ENCODE measurements at regions not wholly inside any gene's neighbourhood (a gene's known extent, or its start where the extent isn't known, plus 50 kb on each side); places are given as distances from the start of the nearest gene placed in this dataset.

DNA sequence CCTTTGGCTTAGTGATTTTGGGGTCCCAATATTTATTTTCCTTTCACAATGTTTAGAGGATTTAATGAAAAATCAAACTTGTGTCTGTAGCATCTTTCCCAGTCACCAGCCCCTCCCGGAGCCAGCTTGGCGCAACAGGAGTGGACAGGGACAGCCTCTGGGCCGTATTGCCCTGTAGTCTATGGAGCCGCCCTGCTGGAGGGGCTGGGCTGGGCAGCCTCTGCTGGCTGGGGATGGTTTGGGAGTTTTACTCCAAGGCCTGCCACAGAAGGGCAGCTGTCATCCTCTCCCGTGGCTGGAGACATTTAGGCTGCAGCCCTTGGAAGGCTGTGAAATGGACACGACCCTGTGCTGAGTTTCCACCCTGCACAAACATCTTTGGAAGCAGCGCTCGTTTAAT lies 89.4 kb upstream of the RGMA start:
- DNase-seq, result no peak

DNA sequence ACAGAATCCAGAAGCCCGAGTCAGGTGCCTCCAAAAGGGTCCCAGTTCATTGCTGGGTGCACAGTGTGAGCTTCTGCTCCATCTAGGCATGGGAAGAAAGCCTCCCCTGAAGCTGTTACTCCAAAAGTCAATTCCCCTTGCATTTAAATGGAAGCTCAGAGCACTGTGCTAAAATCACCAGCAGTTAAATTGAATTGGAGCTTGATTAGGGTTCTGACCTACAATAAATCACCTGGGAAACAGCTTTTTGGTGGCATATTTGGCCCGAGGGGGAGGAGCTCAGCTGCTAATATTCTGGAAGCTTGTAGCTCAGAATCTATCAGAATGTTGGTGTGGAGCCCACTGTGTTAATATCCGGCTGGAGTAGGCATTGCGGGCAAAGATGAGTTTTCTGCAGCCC lies 87.1 kb upstream of the RGMA start:
- no peak for DNase-seq

DNA sequence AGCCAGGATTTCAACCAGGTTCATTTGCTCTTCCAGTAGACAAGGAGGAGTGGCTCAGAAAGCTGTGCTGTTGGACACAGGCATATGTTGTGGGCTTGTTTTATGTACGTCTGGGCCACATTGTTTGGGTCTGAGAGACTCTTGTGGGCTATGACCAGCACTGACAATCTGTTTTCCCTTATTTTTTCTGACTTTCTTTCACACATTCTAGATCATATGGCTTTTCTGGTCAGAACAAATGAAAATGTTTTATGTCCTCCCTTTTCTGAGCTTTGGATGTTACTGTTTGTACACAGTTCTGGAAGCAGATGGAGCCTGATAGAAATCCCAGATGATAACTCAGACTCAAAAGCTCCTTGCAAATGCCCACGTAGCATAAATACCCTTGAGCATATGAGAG lies 85.8 kb upstream of the RGMA start:
- DNase-seq, result peak; percentile 49

DNA sequence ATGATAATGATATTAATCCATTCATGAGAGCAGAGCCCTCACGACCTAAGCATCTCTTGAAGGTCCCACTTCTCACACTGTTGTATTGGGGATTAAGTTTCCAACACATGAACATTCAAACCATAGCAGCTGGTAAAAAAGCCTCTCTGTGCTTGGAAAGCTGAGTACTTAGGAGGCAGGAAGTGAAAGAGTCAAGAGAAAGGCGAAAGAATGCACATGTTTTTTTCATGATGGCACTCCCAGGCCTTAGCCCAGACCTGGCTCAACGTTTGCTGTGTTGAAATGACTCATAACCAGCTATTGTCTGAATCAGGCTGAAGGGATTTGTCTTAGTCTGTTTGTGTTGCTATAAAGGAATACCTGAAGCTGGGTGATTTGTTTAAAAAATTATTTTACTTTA lies 84.4 kb upstream of the RGMA start:
- DNase-seq, result peak; percentile 94

DNA sequence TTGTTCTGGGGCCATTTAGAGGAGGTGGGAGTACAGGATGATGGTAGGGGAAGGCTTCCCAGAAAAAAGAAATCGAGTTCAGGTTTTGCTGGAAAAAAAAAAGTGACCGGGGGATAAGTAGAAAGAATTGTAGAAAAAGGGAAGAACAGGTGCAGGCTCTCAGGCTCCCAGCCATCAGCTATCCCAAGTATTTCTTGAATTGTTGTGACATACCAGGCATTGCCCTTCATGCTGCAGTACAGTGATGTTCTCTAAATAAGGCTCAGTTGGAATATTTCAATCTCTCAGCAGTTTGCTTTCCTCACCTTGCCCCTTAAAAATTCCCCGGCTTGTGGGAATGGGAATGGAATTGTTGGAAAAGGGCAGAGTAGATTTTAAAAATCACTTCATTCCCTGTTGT lies 82.5 kb upstream of the RGMA start:
- no peak for DNase-seq

DNA sequence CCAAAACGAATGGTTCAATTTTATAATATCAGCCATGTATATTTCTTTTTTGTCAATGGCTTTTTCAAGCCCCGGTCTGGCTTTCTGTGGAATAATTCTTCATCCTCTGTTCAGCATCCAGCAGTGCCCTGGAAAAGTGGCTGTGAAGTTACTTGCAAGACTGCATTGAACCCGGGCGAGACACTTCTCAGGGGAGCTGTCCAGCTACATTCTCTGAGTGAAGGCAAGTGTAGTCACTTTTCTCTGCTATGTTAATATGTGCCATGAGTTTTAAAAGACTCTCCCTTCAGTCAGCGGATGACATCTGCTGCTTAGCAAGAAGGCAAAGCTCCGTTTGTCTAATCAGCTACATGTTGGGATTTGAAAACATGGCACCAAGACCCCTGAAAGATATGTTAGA lies 81.3 kb upstream of the RGMA start:
- peak; percentile 32 for DNase-seq

DNA sequence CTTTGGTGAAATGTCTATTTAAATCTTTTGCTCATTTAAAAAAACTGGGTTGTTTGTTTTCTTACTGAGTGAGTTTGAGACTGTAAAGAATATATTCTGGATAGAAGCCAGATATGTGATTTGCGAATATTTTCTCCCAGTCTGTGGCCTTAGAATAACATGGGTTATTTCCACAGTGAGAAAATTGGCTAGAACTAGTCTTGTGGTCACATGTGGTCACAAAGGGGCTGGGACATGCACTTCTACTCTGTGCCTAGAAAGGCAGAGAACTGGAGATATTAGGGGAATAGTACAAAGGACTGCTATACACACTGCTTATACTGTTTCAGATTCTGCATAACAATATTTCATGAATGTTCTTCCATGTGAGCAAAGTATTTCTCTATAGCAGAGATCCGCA lies 79.9 kb upstream of the RGMA start:
- DNase-seq, result peak; percentile 71

DNA sequence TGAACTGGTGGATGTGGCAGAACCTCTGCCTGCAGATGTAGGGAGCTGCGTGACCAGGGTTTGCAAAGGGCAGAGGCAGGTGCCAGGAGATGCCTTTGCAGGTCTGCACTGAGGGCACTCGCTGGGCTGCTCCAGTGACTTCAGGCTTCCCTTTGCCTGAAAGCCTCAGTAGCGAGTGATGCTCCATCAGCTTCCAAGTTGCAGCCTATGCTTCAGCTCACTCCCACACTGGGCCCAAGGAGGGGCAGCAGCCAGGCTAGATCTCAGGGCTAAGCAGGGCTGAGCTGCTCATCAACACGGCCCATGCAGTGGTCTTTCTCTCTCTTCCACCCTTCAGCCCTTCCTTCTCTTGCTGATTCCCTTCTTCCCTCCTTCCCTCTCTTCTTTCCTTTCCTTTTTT lies 78.3 kb upstream of the RGMA start:
- DNase-seq, result no peak

DNA sequence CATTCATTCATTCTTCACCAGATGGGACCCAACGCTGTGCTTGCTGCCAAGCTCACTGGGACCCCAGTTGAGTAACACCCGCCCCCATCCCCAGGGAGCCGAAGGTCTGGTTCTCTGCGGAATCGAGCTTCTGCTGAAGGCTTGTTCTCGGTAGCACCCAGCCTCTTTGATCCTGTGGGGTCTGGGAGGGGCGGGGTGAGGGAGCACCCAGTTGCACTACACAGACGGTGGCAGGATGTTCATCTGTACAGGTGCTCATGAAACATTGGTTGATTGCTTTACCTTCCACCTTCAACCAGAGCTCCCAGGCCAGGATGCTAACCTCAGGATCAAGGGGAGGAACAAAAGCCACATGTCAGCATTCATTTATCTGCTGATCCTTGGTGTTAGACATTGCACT lies 77.7 kb upstream of the RGMA start:
- no peak for DNase-seq

DNA sequence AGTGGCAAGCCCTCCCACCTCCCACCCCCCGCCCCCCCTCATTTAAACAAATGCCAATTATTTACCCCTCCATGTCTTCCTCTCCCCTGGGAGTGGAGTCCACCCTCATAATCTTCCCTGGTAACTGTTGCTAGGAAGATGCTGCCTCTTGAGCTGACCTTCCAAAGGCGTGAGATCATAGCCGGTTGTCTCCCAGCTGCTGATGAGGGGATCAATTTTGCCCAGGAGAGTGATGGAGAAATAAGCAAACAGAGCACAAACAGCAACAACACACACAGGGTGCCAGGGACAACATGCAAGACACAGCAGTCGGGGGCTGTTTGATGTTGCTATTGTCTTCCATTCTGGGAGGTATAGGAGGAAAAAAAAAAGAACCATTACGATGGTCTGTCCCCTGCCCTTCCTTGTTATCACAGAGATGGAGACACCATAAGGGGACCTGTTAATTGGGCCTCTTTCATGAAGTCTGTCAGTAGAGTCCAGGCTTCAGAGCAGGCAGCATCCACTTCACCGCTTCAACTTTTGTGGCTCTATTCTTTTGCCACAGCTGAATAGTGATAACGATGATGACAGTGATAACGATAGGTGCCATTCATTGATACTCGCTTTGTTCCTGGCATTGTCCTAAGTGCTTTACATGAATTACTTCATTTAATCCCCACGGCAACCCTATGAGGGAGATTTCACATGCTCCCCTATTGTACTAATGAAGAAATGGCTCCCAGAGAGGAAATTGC lies 76.9 kb upstream of the RGMA start:
- no peak for DNase-seq

DNA sequence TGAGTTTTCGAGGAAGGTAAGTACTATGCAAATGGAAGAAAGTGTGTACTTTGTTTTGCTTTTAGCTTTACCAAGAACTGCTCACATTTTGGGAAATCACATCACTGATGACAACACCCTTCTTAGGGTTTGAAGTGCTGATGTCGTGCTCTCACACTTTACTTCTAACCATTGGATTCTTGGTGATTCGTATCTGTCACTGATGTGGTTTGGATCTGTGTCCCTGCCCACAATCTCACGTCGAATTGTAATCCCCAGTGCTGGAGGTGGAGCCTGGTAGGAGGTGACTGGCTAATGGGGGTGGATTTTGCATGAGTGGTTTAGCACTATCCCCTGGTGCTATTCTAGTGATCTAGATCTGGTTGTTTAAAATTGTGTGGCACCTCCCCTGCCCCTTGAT lies 75.4 kb upstream of the RGMA start:
- DNase-seq, result peak; percentile 43

DNA sequence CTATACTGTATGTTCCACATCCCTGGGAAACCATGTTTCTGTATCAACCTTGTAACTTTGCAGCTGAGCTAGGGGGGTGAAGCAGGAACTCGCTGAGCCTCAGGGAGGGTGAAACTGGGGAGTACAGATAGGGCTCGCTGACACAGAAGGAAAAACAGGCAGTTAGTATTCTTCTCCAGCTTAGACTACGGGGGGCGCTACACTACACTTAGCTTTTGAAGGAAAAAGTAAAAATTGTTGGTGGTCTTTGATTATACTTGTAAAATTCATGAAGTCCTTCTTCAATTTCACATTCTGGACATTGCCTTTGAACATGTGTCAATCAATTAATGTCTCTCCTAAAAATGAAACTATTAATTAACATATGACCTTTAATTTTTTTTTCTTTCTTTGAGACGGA lies 73.5 kb upstream of the RGMA start:
- no peak for DNase-seq

DNA sequence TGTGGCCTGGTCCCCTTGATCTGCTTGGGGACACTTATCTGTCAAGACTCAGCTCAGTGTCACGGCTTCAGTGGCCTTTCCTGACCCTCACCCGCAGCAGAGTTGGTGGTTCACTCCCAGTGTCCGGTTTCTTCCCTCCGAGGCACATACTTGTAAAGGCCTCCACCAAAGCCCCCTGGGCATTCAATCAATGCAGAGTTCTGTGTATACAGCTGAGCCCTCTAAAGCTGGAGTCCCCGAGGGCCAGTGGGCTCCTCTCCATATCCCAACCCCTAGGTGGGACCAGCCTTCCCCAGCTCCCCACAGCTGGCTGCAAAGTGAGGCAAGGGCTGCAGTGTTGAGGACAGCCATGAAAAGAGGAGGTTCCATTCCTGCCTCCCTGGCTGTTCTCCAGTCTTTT lies 70.9 kb upstream of the RGMA start:
- no peak for DNase-seq

DNA sequence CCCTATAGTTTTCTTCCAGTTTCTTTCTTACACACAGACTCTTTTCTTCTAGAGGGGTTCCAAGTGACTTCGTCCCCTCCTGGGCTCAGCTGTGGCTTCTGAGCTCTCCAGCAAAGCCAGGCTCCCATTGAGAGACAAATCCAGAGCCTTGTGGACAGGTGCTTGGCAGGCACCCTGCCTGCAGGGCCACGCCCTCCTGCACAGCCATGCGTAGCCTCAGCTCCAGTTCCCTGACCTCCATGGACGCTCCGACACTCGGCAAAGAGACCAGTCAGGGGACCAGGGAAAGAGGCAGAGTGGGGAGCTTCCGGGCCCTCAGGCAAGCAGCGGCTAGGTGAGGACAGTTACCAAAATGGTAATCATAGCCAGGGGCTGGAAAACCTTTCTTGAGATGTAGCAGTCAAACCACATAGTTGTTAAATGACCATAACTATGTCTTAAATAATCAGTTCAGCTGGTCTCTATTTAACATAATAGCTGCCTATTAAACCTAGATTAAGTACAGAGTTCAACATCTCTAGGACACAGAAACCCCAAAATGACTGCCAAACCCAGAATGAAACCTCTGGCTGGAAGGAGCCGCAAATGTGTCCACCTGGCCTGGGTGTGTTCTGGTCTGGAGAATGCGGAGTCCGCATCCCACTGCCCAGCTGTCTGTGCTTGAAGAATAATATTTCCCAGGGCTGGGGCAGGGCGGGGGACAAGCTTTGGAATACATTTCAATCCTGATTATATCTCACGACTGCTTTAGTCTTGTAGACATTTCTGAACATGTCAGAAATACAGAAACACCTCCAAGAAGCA lies 69.3 kb upstream of the RGMA start:
- DNase-seq, result no peak

DNA sequence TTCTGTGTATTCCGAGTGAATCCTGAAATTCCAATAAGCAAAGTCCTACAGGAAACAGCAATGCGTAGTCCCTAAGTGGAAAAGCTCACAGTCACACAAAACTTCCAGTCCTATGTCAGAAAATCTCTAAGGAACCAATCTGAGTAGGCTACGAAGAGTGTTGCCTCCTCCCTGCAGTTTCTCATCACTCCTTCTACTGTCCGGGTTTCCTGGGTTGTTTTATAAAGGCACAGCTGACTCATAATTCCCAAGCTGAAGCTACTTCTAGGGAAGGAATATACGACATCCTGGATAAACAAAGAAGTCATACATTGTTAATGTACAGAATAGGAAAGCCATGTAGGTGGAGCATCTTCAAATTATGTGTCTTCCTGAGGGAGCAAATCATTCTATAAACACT lies 65.7 kb upstream of the RGMA start:
- peak; percentile 46 for DNase-seq

DNA sequence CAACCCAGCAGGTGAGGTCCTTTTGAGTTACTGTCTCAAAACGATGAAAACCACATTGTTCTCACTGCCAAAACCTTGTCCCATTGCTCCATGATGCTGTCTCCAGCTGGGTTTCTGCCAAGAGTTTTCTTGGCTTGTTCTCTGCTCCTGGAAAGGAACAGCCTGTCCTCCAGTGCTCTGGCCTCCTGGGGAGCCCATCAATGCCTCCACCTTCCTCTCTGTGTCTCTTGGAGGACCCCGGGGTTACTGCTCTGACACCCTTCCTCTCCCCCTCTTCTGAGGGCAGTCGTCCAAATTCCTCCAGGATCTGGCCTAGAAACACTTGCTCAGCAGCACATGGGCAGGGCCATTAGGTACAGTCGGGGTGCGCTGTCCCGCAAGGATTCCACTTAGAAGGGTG lies 63.9 kb upstream of the RGMA start:
- DNase-seq, result peak; percentile 86

DNA sequence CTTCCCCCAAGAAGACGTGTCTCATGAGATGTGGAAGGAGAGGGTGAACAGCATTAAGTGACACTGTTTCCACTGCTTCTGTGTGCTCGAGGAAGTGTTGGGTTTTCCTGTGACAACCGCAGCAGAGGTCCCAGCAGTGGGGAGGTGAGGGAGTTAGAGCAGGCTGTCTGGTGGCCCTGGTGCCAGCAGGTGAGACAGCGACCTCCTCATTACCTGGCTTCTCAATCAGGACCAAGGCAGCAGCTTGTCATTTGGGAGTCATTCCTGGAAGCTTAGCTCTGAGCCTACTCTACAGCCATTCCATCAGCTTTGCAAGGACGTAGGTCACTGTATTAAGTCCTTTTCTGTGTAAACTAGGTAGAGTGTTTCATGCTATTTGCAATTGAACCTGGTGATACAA lies 63.3 kb upstream of the RGMA start:
- DNase-seq, result no peak

DNA sequence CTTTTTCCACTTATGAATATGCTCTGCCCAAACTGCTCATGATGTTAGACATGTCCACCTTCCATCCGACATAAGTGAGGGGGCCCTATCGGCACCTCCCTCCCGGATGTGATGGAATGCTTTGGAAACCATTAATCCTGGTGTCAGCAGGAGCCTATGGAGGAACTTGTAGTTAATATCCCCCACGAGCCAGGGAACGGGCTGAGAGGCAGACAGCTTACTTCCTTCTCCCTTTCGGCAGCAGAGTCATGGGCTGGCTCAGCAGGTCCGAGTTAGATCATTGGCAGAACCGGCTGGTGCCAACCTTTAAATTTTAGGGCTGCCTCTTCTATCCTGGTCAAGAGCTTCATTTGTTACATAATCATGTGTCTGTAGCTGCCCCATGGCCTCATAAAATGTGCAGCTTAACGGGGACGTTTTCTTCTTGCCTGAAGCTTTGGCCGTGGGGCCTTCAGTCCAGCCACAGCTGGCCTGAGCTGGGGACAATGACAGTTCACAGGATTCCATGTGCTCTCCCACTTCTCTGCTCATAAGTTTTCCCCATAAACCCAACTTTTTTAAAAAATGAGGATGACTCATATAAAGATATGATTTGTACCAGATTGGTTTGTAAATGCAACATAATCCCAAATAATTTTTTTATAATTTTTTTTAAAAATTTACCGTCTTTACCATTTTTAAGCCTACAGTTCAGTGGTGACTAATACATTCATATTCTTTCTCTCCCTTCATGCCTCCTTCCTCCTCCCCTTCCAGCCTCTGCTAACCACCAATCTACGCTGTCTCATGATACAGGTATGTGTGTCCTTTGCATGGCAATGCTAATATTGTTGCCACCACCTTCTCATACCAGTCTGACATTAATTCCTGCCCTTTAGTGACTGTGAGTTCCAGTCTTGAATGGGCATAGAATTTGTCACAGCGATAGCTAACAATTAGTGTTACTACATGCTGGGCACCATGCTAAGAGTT lies 62.2 kb upstream of the RGMA start:
- peak; percentile 64 for DNase-seq

DNA sequence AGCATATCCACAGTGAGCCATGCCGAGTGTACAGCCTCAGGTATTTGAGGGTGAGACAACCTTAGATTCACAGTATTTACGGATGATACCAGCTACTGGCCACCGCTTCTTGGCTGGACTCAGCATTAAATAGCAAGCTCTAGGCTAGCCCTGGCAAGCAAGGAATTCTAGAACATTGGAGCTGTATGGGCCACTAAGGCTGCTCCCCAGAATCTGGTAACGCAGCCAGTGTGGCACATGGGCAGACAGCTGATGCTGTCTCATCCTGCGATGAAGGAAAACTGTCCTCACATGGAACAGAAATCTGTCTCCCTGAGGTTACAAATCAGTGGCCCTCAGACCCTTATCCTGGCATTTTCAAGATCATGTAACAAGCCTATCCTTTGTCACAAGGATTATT lies 57.6 kb upstream of the RGMA start:
- DNase-seq, result no peak

DNA sequence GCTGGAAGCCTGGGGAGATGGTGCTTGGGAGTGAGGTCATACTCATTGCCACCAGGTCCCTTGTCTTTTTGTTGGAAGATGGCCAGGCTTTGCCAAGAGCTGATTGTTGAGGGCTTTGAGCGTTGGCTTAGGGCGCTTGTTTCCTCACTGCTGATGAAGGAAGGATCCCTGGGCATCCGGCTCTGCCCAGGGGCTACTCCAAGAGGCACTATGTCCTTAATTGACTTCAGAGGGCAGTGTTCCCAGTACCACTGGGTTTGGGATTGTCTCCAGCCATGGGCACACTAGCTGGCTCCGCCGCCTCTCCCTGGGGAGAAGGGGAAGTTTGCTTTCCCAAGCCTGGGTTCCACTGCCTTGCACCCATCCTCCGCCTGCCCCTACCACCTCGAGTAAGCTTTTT lies 57.2 kb upstream of the RGMA start:
- no peak for DNase-seq

DNA sequence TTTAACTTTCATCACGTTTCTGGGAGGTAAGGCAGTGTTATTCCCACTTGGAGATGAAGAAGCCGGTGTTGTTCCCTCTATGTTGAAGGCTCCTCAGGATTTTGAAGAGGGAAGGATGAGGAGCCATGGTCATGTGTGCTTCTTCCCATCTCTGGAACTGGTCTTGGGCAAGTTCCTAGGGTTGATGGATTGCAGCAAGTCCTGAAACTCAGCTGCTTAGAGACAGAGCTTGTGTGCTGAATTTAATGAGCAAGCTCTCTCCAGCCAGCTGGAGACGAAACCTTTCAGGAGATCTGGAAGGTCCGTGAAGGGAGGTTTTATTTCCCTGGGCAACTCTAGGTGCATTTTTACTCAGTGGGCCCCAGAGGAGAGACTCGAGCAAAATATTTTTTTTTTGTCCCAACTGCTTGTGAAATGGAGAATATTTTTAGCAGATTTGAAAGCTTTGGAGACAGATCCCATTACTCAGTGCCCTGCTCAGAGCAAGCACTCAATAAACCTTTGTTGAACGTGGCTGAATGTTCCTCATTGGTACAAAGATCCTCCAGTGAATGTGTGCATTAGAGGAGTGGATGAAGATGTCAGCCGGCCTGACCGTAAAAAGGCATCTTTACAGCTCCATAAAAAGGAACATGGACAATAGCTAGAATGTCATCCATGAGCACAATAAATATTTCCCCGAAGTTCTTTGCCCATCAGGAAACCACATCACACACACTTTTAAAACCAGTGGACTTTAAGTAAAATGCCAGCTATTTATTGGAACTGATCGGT lies 55.6 kb upstream of the RGMA start:
- no peak for DNase-seq

DNA sequence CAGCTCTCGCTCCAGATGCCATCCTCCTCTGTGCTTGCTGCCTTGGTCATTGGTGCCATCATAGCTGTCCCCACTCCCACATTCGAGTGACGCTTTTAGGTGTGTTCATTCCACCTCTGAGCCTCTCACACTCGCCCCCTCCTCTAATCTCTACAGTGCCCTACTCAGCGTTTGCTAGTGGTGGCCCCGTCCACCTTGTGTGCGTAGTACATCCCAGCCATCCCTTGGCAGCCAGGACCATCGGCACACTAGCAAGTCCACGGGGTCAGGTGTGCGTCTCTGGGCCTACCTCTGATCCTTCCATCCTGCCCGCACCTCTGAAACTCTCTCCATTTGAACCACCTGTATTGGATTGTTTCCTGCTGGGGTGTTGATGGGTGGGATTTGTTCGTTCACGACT lies 54.2 kb upstream of the RGMA start:
- no peak for DNase-seq

DNA sequence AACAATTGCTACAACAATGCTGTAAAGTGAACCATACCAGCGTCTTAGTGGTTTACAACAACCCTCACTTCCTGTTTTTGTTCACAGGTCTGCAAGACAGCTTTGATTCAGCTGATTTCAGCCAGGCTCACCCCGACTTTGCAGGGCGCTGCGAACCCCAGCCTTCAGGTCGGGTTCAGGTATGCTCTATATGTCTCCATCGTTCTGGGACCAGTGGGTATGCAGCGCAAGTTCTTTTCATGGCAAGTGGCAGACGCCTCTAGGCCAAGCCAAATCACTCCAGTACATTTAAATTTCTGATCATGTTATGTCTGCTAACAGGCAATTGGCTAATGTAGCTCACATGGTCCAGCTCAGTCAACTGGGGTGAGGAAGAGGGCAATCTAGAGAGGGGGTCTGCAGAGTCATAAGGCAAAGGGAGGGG lies 52.4 kb upstream of the RGMA start:
- no peak for DNase-seq

Data from fibroblast of upper back skin (primary cell).